ENCODE measurements at regions not wholly inside any gene's neighbourhood (a gene's known extent, or its start where the extent isn't known, plus 50 kb on each side); places are given as distances from the start of the nearest gene placed in this dataset.

GRCh38 chr5:3778000-3778550, 182.4 kb downstream of the IRX1 start:
- Mint-ChIP-seq H3K9me3 (ENCODE audit: unreplicated experiment) (peaks cover 1% of the 10 kb centered on the region), H3K4me1 (ENCODE audit: low read depth, unreplicated experiment) (no peaks in the 10 kb centered on the region), H3K4me3 (ENCODE audit: unreplicated experiment) (no peak overlapping the region), H3K36me3 (ENCODE audit: unreplicated experiment) (no peaks in the 10 kb centered on the region), H3K27ac (ENCODE audit: unreplicated experiment) (no peak overlapping the region), H3K27me3 (ENCODE audit: unreplicated experiment) (no peaks in the 10 kb centered on the region)
- no peak for DNase-seq
- TF ChIP-seq, protein P1, sequence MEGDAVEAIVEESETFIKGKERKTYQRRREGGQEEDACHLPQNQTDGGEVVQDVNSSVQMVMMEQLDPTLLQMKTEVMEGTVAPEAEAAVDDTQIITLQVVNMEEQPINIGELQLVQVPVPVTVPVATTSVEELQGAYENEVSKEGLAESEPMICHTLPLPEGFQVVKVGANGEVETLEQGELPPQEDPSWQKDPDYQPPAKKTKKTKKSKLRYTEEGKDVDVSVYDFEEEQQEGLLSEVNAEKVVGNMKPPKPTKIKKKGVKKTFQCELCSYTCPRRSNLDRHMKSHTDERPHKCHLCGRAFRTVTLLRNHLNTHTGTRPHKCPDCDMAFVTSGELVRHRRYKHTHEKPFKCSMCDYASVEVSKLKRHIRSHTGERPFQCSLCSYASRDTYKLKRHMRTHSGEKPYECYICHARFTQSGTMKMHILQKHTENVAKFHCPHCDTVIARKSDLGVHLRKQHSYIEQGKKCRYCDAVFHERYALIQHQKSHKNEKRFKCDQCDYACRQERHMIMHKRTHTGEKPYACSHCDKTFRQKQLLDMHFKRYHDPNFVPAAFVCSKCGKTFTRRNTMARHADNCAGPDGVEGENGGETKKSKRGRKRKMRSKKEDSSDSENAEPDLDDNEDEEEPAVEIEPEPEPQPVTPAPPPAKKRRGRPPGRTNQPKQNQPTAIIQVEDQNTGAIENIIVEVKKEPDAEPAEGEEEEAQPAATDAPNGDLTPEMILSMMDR (IDR thresholded peaks at IDR 0.05; ENCODE audit: partially characterized antibody, unreplicated experiment), result no peak

GRCh38 chr5:3778945-3779344, 183.3 kb downstream of the IRX1 start:
- Mint-ChIP-seq H3K9me3 (ENCODE audit: unreplicated experiment) (peaks cover 1% of the 10 kb centered on the region), H3K27ac (ENCODE audit: unreplicated experiment) (no peak overlapping the region), H3K4me3 (ENCODE audit: unreplicated experiment) (no peak overlapping the region), H3K4me1 (ENCODE audit: low read depth, unreplicated experiment) (no peaks in the 10 kb centered on the region), H3K36me3 (ENCODE audit: unreplicated experiment) (no peaks in the 10 kb centered on the region), H3K27me3 (ENCODE audit: unreplicated experiment) (no peaks in the 10 kb centered on the region)
- TF ChIP-seq, protein P1 (IDR thresholded peaks at IDR 0.05; ENCODE audit: partially characterized antibody, unreplicated experiment), result no peak
- no peak for DNase-seq

- Mint-ChIP-seq H3K9me3 (ENCODE audit: unreplicated experiment) (peaks cover 1% of the 10 kb centered on the region), H3K27ac (ENCODE audit: unreplicated experiment) (no peak overlapping the region)
- DNase-seq, result no peak
These were observed 184.6 kb downstream of the IRX1 start for GRCh38 chr5:3780278-3780677.

DNA sequence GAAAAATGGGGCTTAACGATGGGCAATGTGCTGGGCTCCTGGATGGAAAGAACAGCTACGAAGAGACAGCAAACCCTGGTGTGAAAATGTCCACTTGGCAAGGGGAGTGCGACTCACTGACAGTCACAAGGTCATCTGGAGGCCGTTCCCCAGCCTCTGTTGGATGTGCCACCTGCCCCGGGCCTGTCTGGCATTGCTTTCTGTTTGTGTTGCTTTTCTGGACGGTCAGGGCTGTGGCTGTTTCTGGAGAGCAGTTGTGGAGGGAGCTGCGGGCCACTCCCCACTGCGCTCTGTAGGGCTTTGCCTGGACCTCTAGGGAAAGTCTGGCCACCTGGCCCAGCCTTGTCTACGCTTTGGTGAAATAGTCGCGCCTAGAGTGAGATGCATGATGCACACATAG, 185.3 kb downstream of the IRX1 start:
- TF ChIP-seq, protein P1 (IDR thresholded peaks at IDR 0.05; ENCODE audit: partially characterized antibody, unreplicated experiment), result no peak
- Mint-ChIP-seq H3K9me3 (ENCODE audit: unreplicated experiment) (no peaks in the 10 kb centered on the region), H3K36me3 (ENCODE audit: unreplicated experiment) (no peaks in the 10 kb centered on the region), H3K27ac (ENCODE audit: unreplicated experiment) (no peak overlapping the region), H3K4me3 (ENCODE audit: unreplicated experiment) (no peak overlapping the region), H3K27me3 (ENCODE audit: unreplicated experiment) (no peaks in the 10 kb centered on the region), H3K4me1 (ENCODE audit: low read depth, unreplicated experiment) (no peaks in the 10 kb centered on the region)
- DNase-seq, result no peak

More at GRCh38 chr5:3780278-3780677, 184.6 kb downstream of the IRX1 start:
- Mint-ChIP-seq H3K36me3 (ENCODE audit: unreplicated experiment) (no peaks in the 10 kb centered on the region), H3K4me3 (ENCODE audit: unreplicated experiment) (no peak overlapping the region), H3K27me3 (ENCODE audit: unreplicated experiment) (no peaks in the 10 kb centered on the region), H3K4me1 (ENCODE audit: low read depth, unreplicated experiment) (no peaks in the 10 kb centered on the region)
- TF ChIP-seq, protein P1 (IDR thresholded peaks at IDR 0.05; ENCODE audit: partially characterized antibody, unreplicated experiment), result no peak

DNA sequence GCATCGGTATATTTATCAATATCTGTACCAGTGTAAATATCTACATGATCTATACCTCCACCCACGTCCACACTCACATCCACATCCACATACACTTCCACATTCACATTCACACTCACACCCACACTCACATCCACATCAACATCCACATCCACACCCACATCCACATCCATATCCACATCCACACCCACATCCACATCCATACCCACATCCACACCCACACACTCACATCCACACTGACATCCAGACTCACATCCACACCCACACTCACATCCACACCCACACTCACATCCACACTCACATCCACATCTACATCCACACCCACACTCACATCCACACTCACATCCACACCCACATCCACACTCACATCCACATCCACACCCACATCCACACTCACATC, 189.2 kb downstream of the IRX1 start:
- no peak overlapping the region for H3K4me3 Mint-ChIP-seq (ENCODE audit: unreplicated experiment)

More for the DNA sequence above, 189.2 kb downstream of the IRX1 start:
- no peaks in the 10 kb centered on the region for H3K9me3 Mint-ChIP-seq (ENCODE audit: unreplicated experiment)
- H3K27me3 Mint-ChIP-seq (ENCODE audit: unreplicated experiment), result no peaks in the 10 kb centered on the region
- DNase-seq, result no peak
- no peaks in the 10 kb centered on the region for H3K36me3 Mint-ChIP-seq (ENCODE audit: unreplicated experiment)
- TF ChIP-seq, protein P1 (IDR thresholded peaks at IDR 0.05; ENCODE audit: partially characterized antibody, unreplicated experiment), result no peak
- peaks cover 9% of the 10 kb centered on the region for H3K4me1 Mint-ChIP-seq (ENCODE audit: low read depth, unreplicated experiment)
- no peak overlapping the region for H3K27ac Mint-ChIP-seq (ENCODE audit: unreplicated experiment)

Measured in glutamatergic neuron (in vitro differentiated cells).